ENCODE measurements at regions not wholly inside any gene's neighbourhood (a gene's known extent, or its start where the extent isn't known, plus 50 kb on each side); places are given as distances from the start of the nearest gene placed in this dataset.
"Not testable (repeated sequence)": the region's sequence is repeated elsewhere in the genome, so short reads cannot be mapped to it uniquely, and the experiment has no call there.

DNA sequence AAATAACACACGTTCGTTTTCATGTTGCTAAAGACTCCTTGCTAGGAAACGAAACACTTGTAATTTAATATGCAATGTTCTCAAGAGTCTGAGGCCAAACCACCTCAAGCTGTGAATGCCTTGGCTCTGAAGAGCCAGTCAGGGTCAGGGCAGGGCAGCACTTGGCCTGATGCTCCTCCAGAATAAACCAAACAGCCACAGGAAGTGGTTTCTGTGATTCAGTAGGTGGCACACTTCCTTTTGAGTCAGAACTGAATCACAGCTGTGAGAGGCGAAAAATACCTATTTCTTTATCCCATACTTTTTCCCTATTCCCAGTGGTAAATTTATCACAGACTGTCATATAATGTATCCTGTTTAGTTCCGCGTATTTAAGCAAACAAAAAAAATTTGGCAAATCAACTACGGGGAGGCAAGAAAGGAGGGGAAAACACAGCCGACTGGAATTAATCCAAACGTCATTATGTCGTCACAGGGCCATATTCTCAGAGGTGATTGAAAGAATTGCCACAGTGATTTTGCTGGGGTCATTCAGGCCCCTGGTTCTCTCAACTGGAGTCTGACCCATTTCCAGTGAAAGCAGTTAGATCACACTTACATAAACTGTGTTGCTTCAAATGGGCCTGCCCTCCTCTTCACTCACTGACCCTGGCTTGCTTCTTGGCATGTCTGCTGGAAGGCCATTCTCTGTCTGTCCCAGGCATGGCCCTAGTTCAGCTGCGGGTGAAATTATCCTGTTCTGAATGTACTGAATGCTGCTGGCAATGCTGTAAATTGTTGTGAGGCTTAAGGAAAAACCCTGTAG lies 71.2 kb downstream of the ARRDC3 start:
- CTCF ChIA-PET, result no interaction called here

DNA sequence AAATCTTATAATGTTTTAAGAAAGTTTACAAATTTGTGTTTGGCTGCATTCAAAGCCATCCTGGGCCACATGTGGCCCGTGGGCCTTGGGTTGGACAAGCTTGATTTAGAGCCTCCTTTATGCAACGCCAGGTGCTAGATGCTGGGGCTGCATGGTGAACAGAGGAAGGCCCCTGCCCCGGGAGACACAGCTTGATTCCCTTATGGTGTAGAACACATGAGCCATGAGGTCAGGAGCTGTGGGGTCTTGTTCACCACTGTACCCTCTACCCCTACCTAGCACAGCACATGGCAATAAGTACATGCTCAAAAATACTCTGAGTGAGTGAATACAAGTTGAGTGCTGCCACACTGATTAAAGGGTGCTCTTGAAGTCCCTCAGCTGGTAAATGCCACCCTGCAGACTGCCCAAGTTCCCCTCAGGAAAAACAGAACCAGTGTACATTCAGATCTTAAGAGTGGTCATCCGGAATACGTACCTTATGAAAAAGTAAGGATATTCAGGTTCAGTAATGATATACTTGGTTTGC lies 71.9 kb downstream of the ARRDC3 start:
- H3K9me3 ChIP-seq (ENCODE audit: insufficient read depth, low read depth), result no peaks in the 10 kb centered on the region

More for the DNA sequence above, 71.2 kb downstream of the ARRDC3 start:
- Histone ChIP-seq H3K9me2 (ENCODE audit: insufficient read depth) (no peaks in the 10 kb centered on the region), H3F3A (ENCODE audit: insufficient read depth, low read depth) (peaks cover 39% of the 10 kb centered on the region), H2AFZ (no peak overlapping the region), H3K79me2 (ENCODE audit: low read depth) (peaks cover 37% of the 10 kb centered on the region), H3K36me3 (ENCODE audit: low read depth) (peaks cover 38% of the 10 kb centered on the region), H3K4me2 (peak overlapping the region; percentile 91), H3K4me1 (replicated peaks; ENCODE audit: insufficient read depth) (peaks cover 38% of the 10 kb centered on the region), H3K27me3 (ENCODE audit: insufficient read depth, low read depth) (no peaks in the 10 kb centered on the region), H3K9me3 (ENCODE audit: insufficient read depth, low read depth) (no peaks in the 10 kb centered on the region), H3K27ac (peak overlapping the region; percentile 99), H3K4me3 (peak overlapping the region; percentile 82), H4K20me1 (ENCODE audit: insufficient read depth) (no peaks in the 10 kb centered on the region)
- intact Hi-C loops (cut with micrococcal nuclease; ENCODE audit: unreplicated experiment), result loop anchor here (1.0 to 5.0 kb wide), 5 partner anchors 16 to 210 kb away; no protein-coding TSS in a partner anchor
- DNase-seq, result peak; percentile 78 to 98
- POLR2A ChIA-PET (ENCODE audit: unreplicated experiment), result interaction anchor here (0.5 to 1.9 kb wide), 6 partner anchors 15 to 964 kb away, joined by 3 to 13 read pairs (median 5); partner anchors contain the start of gene ARRDC3
- TF ChIP-seq EZH2 (IDR thresholded peaks at IDR 0.05; ENCODE audit: low read depth), result no peak
- TF ChIP-seq, protein P1, sequence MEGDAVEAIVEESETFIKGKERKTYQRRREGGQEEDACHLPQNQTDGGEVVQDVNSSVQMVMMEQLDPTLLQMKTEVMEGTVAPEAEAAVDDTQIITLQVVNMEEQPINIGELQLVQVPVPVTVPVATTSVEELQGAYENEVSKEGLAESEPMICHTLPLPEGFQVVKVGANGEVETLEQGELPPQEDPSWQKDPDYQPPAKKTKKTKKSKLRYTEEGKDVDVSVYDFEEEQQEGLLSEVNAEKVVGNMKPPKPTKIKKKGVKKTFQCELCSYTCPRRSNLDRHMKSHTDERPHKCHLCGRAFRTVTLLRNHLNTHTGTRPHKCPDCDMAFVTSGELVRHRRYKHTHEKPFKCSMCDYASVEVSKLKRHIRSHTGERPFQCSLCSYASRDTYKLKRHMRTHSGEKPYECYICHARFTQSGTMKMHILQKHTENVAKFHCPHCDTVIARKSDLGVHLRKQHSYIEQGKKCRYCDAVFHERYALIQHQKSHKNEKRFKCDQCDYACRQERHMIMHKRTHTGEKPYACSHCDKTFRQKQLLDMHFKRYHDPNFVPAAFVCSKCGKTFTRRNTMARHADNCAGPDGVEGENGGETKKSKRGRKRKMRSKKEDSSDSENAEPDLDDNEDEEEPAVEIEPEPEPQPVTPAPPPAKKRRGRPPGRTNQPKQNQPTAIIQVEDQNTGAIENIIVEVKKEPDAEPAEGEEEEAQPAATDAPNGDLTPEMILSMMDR (conservative IDR thresholded peaks at IDR 0.05), result no peak; the same call in 1 of the 2 replicates
- BruUV-seq (replicated peaks), result TSS peak; percentile 44

DNA sequence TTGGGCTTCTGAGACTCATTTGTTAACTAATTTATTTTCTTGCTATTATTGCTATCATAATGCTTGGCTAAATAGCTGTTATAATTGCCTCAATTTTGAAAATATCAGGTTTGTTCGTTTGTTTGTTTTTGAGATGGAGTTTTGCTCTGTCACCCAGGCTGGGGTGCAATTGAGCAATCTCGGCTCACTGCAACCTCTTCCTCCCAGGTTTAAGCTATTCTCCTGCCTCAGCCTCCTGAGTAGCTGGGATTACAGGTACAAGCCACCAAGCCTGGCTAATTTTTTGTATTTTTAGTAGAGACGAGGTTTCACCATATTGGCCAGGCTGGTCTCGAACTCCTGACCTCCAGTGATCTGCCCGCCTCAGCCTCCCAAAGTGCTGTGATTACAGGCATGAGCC lies 75.0 kb downstream of the ARRDC3 start:
- peaks cover 35% of the 10 kb centered on the region for H3F3A ChIP-seq (ENCODE audit: insufficient read depth, low read depth)
- H3K9me2 ChIP-seq (ENCODE audit: insufficient read depth); H3K27me3 ChIP-seq (ENCODE audit: insufficient read depth, low read depth); DNase-seq; H3K27ac ChIP-seq; H3K4me2 ChIP-seq; intact Hi-C loops (cut with micrococcal nuclease; ENCODE audit: unreplicated experiment); H3K9me3 ChIP-seq (ENCODE audit: insufficient read depth, low read depth); H4K20me1 ChIP-seq (ENCODE audit: insufficient read depth); H2AFZ ChIP-seq; BruUV-seq (replicated peaks); CTCF ChIA-PET; H3K4me3 ChIP-seq: not testable (repeated sequence)
- peaks cover 51% of the 10 kb centered on the region for H3K36me3 ChIP-seq (ENCODE audit: low read depth)
- peaks cover 29% of the 10 kb centered on the region for H3K79me2 ChIP-seq (ENCODE audit: low read depth)
- POLR2A ChIA-PET (ENCODE audit: unreplicated experiment), result interaction anchor here (0.8 kb wide), 1 partner anchor 12 kb away, joined by 4 read pairs; no protein-coding TSS in a partner anchor
- H3K4me1 ChIP-seq (replicated peaks; ENCODE audit: insufficient read depth), result peaks cover 23% of the 10 kb centered on the region

More for the DNA sequence above, 71.9 kb downstream of the ARRDC3 start:
- intact Hi-C loops (cut with micrococcal nuclease; ENCODE audit: unreplicated experiment), result loop anchor here (1.0 to 5.0 kb wide), 5 partner anchors 15 to 209 kb away; no protein-coding TSS in a partner anchor
- peaks cover 38% of the 10 kb centered on the region for H3K4me1 ChIP-seq (replicated peaks; ENCODE audit: insufficient read depth)
- ChIA-PET POLR2A (ENCODE audit: unreplicated experiment) (interaction anchor here (0.5 to 1.9 kb wide), 6 partner anchors 14 to 964 kb away, joined by 3 to 13 read pairs (median 5); partner anchors contain the start of gene ARRDC3), CTCF (no interaction called here)
- H3K4me3 ChIP-seq, result peak overlapping the region; percentile 59
- no peak overlapping the region for H2AFZ ChIP-seq
- peaks cover 37% of the 10 kb centered on the region for H3K79me2 ChIP-seq (ENCODE audit: low read depth)
- H3K4me2 ChIP-seq, result peak overlapping the region; percentile 91
- BruUV-seq (replicated peaks), result no TSS peak
- peaks cover 39% of the 10 kb centered on the region for H3F3A ChIP-seq (ENCODE audit: insufficient read depth, low read depth)
- H3K27ac ChIP-seq, result peak overlapping the region; percentile 99
- H3K9me2 ChIP-seq (ENCODE audit: insufficient read depth), result no peaks in the 10 kb centered on the region
- H4K20me1 ChIP-seq (ENCODE audit: insufficient read depth), result no peaks in the 10 kb centered on the region
- H3K36me3 ChIP-seq (ENCODE audit: low read depth), result peaks cover 41% of the 10 kb centered on the region
- no peaks in the 10 kb centered on the region for H3K27me3 ChIP-seq (ENCODE audit: insufficient read depth, low read depth)
- no peak for DNase-seq
- TF ChIP-seq, protein P1 (conservative IDR thresholded peaks at IDR 0.05), result no peak
- no peak for TF ChIP-seq EZH2 (IDR thresholded peaks at IDR 0.05; ENCODE audit: low read depth)
